Vagina (tissue), 2 donors: ENCODE measurements at regions not wholly inside any gene's neighbourhood (a gene's known extent, or its start where the extent isn't known, plus 50 kb on each side); places are given as distances from the start of the nearest gene placed in this dataset.

Experiments
- POLR2A ChIP-seq, 2 donors: fragments of 450-650 bp; IDR thresholded peaks; one replicate each; pipeline ENCODE4 v1.6.1; 2017; ENCODE audit warnings: antibody characterized with exemption in 2 of 2, mild to moderate bottlenecking in 2 of 2, moderate library complexity in 2 of 2
- POLR2AphosphoS5 ChIP-seq, 2 donors: sonication (generic); formaldehyde crosslinking; IDR thresholded peaks; one replicate each; pipeline ENCODE4 v1.9.0; 2017; ENCODE audit warnings: antibody characterized with exemption in 2 of 2, mild to moderate bottlenecking in 2 of 2, low read depth in 1 of 2; ENCODE audit not compliant: insufficient read depth in 1 of 2
- TF ChIP-seq, protein P1 (sequence below), 3 experiments: fragments of 450-650 bp in 2 of 3; fragments of 200-600 bp in 1 of 3; sonication (generic) in 1 of 3; IDR thresholded peaks; one replicate each; pipeline ENCODE4 v1.5.1; 2017 to 2019; ENCODE audit warnings: antibody characterized with exemption in 3 of 3, mild to moderate bottlenecking in 2 of 3, moderate library complexity in 2 of 3

DNA sequence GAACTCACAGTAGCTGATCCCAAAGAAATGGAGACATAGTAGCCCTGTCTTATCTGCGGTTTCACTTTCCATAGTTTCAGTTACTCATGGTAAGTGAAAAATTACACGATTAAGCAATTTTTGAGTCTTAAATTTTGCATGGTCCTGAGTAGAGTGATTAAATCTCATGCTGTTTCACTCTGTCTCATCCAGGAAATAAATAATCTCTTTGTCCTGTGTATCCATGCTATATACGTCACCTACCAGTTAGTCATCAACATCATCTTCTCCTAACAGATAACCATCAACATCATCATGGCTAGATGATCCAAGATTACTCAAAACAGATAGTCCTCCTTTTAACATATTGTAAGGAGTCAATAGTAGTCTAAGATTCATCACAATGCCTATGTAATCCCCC, 1589.3 kb downstream of the BRINP3 start:
- TF ChIP-seq POLR2A (IDR thresholded peaks at IDR 0.05) (no peak), POLR2AphosphoS5 (IDR thresholded peaks at IDR 0.05; ENCODE audit: insufficient read depth in 1 of 2, low read depth in 1 of 2) (no peak)
- TF ChIP-seq, protein P1, sequence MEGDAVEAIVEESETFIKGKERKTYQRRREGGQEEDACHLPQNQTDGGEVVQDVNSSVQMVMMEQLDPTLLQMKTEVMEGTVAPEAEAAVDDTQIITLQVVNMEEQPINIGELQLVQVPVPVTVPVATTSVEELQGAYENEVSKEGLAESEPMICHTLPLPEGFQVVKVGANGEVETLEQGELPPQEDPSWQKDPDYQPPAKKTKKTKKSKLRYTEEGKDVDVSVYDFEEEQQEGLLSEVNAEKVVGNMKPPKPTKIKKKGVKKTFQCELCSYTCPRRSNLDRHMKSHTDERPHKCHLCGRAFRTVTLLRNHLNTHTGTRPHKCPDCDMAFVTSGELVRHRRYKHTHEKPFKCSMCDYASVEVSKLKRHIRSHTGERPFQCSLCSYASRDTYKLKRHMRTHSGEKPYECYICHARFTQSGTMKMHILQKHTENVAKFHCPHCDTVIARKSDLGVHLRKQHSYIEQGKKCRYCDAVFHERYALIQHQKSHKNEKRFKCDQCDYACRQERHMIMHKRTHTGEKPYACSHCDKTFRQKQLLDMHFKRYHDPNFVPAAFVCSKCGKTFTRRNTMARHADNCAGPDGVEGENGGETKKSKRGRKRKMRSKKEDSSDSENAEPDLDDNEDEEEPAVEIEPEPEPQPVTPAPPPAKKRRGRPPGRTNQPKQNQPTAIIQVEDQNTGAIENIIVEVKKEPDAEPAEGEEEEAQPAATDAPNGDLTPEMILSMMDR (IDR thresholded peaks at IDR 0.05): no peak
